Lung microvascular endothelial cell (primary cell): ENCODE measurements at regions not wholly inside any gene's neighbourhood (a gene's known extent, or its start where the extent isn't known, plus 50 kb on each side); places are given as distances from the start of the nearest gene placed in this dataset.
"Not testable (repeated sequence)": the region's sequence is repeated elsewhere in the genome, so short reads cannot be mapped to it uniquely, and the experiment has no call there.

ENCODE experiments used
- DNase-seq, 2 donors: peaks; one replicate each; pipeline versions ENCODE4 v3.0.0 to v3.0.0-alpha.2; 2010; ENCODE audit warnings: low read depth in 2 of 2

DNA sequence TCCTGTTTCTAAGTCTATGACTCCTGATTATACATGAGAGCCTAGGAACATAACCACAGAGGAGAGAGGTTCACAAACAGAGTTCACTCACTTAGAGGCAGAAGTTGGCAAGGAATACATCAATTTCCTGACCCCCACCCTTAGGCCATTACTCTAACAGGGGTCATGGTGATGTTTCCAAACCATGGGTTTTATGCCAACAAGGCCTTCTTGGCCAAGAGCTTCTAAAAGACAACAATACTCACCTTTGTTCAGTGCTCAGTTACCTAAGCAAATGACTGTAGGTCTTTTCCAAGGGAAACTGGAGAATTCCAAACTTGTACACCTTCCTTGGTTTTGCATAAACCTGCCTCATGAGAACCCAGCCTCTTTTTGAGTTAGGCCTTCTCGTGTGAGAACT, 52.6 kb downstream of the ERICH4 start:
- DNase-seq = peak in 1 of 2 donors; percentile 33

- DNase-seq = peak; percentile 50 to 56
These were observed 56.9 kb downstream of the ERICH4 start for GRCh38 chr19:41499899-41500298.

DNA sequence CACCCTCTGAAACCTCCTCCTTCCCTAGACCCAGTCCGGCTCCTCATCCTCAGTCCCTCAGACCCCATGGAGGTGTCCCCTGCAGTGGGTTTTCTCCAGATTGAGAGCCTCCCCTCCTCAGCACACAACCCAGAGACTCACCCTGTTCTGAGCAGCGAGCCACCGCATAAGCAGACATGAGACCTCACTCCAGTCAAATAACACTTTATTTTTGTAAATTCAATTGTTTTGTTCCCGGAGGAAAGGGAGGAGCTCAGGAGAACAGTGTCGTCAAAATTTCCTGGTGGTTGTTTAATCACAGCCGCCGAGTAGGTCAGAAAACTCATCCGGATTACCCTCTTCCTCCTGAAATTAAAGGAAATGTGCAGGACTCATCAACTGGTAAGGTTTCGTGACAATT, 57.5 kb downstream of the ERICH4 start:
- DNase-seq = peak; percentile 86 to 91

GRCh38 chr19:41501854-41502253, 58.9 kb downstream of the ERICH4 start:
- DNase-seq = peak; percentile 31 to 42

GRCh38 chr19:41505105-41505504, 62.1 kb downstream of the ERICH4 start:
- no peak for DNase-seq

DNA sequence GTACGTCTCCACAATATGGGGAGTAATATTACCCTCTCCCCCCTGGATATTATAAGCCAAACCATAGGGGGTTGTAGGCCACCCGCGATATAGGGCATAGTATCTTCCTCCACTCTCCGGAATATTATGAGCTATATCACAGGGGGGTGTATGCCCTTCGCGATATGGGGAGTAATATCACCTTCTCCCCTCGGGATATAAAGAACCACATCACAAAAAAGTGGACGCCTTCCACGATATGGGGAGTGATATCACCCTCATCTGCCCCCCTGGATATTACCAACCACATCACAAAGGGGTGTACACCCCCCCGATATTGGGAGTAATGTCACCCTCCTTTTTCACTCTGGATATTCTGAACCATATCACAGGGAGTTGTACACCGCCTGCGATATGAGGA, 65.5 kb upstream of the CEACAM21 start:
- DNase-seq = no peak

DNA sequence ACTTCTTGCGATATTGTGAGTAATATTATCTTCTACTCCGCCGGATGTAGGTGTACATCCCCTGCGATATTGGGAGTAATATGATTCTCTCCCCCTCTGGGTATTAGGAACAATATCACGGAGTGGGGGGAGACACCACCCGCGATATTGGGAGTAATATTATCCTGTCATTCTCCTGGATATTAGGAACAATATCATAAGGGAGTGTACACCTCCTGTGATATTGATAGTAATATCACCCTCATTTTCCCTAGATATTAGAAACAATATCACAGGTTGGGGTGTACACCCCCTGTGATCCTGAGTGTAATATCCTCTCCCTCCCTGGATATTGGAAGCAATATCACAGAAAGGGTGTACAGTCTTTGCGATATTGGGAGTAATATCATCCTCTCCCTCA, 64.3 kb upstream of the CEACAM21 start:
- no peak for DNase-seq

- DNase-seq = no peak
These were observed 60.8 kb upstream of the CEACAM21 start for GRCh38 chr19:41515015-41515652.

DNA sequence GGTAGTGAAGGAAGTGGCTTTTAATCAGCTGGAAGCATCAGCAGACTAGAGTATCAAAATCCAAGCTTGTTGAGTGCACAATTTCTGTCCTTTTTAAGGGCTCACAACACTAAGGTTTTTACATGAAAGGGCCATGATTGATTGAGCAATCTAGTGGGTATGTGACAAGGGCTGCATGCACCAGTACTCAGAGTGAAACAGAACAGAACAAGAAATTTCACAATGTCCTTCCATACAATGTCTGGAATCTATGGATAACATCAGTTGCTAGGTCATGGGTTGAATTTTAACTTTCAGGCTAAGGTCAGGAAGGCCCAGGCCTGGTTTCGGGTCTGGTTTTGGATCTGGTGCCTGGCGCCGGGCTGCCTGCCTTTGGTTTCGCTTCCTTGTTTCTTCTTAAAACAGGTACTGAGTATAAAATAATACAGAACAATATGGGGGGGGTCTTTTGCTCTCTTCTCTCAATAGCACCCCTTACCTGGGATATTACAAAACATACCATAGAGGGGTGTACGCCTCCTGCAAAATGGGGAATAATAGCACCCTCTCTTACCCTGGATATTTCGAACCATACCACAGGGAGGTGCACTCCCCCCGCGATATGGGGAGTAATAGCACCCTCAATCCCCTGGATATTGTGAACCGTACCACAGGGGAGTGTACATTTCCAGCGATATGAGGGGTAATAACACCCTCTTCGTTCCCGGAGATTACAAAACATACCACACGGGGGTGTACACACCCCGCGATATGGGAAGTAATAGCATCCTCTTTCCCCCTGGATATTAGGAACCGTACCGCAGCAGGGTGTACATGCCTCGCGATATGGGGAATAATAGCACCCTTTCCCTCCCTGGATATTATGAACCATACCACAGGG, 59.4 kb upstream of the CEACAM21 start:
- DNase-seq = peak; percentile 49 to 54

- DNase-seq = no peak
These were observed 57.8 kb upstream of the CEACAM21 start for GRCh38 chr19:41518141-41518540.

DNA sequence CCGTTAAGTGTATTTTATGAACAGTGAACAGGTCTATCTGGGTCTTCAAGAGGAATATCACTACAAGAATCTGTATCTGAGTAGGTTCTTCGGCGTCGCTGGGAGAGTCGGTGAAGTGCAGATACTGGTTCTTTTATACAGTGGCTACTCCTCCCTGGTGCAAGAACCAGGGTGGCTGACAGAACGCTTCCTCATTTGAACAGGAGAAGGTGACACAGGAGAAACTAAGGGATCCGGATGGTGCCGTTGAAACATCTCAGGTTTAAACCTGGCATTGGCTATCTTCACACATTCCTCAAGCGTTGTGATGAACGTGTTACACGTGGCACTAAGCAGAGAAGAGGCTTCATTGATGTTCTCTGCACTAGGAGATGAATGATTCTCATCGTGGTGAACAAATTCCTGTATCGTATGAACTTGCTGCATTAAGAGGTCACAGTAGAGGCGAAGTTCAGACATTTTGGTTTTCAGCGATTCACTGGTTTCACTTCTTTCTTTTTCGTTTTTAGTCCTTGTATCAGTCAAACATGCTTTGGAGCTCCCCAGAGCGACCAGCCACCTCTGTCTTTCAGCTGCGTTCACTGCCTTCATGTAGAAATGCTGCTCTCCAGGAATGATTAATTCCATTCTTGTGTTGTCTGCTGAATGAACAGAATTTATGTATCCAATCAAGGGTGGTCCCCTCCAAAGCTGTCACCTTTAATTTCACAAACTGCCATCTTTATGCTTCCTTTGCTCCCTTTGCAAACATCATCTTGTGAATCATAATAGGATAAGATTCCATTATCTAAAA, 54.6 kb upstream of the CEACAM21 start:
- not testable (repeated sequence) for DNase-seq

- peak; percentile 23 to 24 for DNase-seq
These were observed 53.9 kb upstream of the CEACAM21 start for GRCh38 chr19:41521931-41522555.

- DNase-seq = no peak
These were observed 50.0 kb upstream of the CEACAM21 start for GRCh38 chr19:41525989-41526388.
